ENCODE measurements at regions not wholly inside any gene's neighbourhood (a gene's known extent, or its start where the extent isn't known, plus 50 kb on each side); places are given as distances from the start of the nearest gene placed in this dataset.

GRCh38 chr9:11025775-11026174 lies 413.0 kb upstream of the PTPRD start:
- no peaks in the 10 kb centered on the region for H3K4me1 ChIP-seq (ENCODE audit: control insufficient read depth, insufficient read depth, low read length)
- no peak overlapping the region for H3K4me3 ChIP-seq (ENCODE audit: low read length in 2 of 2)
- no peaks in the 10 kb centered on the region for H3K27me3 ChIP-seq (ENCODE audit: control insufficient read depth in 1 of 2, insufficient read depth in 2 of 2, low read length in 2 of 2)
- no peaks in the 10 kb centered on the region for H3K36me3 ChIP-seq (ENCODE audit: control insufficient read depth in 2 of 2, insufficient read depth in 2 of 2, low read length in 2 of 2)
- no peak overlapping the region for H3K9ac ChIP-seq (ENCODE audit: low read length in 2 of 2)
- no peaks in the 10 kb centered on the region for H3K9me3 ChIP-seq (ENCODE audit: control insufficient read depth in 2 of 2, low read length in 2 of 2)
- no peak overlapping the region for H3K27ac ChIP-seq (ENCODE audit: low read length)

GRCh38 chr9:11038366-11038765 lies 425.6 kb upstream of the PTPRD start:
- Histone ChIP-seq H3K9ac (ENCODE audit: low read length in 2 of 2) (no peak overlapping the region), H3K36me3 (ENCODE audit: control insufficient read depth in 2 of 2, insufficient read depth in 2 of 2, low read length in 2 of 2) (no peaks in the 10 kb centered on the region), H3K27me3 (ENCODE audit: control insufficient read depth in 1 of 2, insufficient read depth in 2 of 2, low read length in 2 of 2) (no peaks in the 10 kb centered on the region), H3K4me1 (ENCODE audit: control insufficient read depth, insufficient read depth, low read length) (no peaks in the 10 kb centered on the region), H3K27ac (ENCODE audit: low read length) (no peak overlapping the region), H3K9me3 (ENCODE audit: control insufficient read depth in 2 of 2, low read length in 2 of 2) (no peaks in the 10 kb centered on the region), H3K4me3 (ENCODE audit: low read length in 2 of 2) (no peak overlapping the region)

- Histone ChIP-seq H3K27me3 (ENCODE audit: control insufficient read depth in 1 of 2, insufficient read depth in 2 of 2, low read length in 2 of 2) (no peaks in the 10 kb centered on the region), H3K36me3 (ENCODE audit: control insufficient read depth in 2 of 2, insufficient read depth in 2 of 2, low read length in 2 of 2) (no peaks in the 10 kb centered on the region), H3K4me1 (ENCODE audit: control insufficient read depth, insufficient read depth, low read length) (no peaks in the 10 kb centered on the region), H3K9ac (ENCODE audit: low read length in 2 of 2) (no peak overlapping the region), H3K9me3 (ENCODE audit: control insufficient read depth in 2 of 2, low read length in 2 of 2) (no peaks in the 10 kb centered on the region), H3K4me3 (ENCODE audit: low read length in 2 of 2) (no peak overlapping the region), H3K27ac (ENCODE audit: low read length) (no peak overlapping the region)
Observed at GRCh38 chr9:11039006-11039405, 426.2 kb upstream of the PTPRD start.

- Histone ChIP-seq H3K9ac (ENCODE audit: low read length in 2 of 2) (no peak overlapping the region), H3K27ac (ENCODE audit: low read length) (no peak overlapping the region), H3K9me3 (ENCODE audit: control insufficient read depth in 2 of 2, low read length in 2 of 2) (no peaks in the 10 kb centered on the region), H3K4me3 (ENCODE audit: low read length in 2 of 2) (no peak overlapping the region), H3K4me1 (ENCODE audit: control insufficient read depth, insufficient read depth, low read length) (no peaks in the 10 kb centered on the region), H3K27me3 (ENCODE audit: control insufficient read depth in 1 of 2, insufficient read depth in 2 of 2, low read length in 2 of 2) (no peaks in the 10 kb centered on the region), H3K36me3 (ENCODE audit: control insufficient read depth in 2 of 2, insufficient read depth in 2 of 2, low read length in 2 of 2) (no peaks in the 10 kb centered on the region)
Observed at GRCh38 chr9:11045589-11045988, 432.8 kb upstream of the PTPRD start.

GRCh38 chr9:11063263-11063662 lies 450.5 kb upstream of the PTPRD start:
- no peak overlapping the region for H3K27ac ChIP-seq (ENCODE audit: low read length)
- H3K36me3 ChIP-seq (ENCODE audit: control insufficient read depth in 2 of 2, insufficient read depth in 2 of 2, low read length in 2 of 2): no peaks in the 10 kb centered on the region
- H3K9ac ChIP-seq (ENCODE audit: low read length in 2 of 2): no peak overlapping the region
- H3K4me3 ChIP-seq (ENCODE audit: low read length in 2 of 2): no peak overlapping the region
- H3K4me1 ChIP-seq (ENCODE audit: control insufficient read depth, insufficient read depth, low read length): no peaks in the 10 kb centered on the region
- H3K27me3 ChIP-seq (ENCODE audit: control insufficient read depth in 1 of 2, insufficient read depth in 2 of 2, low read length in 2 of 2): no peaks in the 10 kb centered on the region
- H3K9me3 ChIP-seq (ENCODE audit: control insufficient read depth in 2 of 2, low read length in 2 of 2): no peaks in the 10 kb centered on the region

GRCh38 chr9:11064909-11065308 lies 452.1 kb upstream of the PTPRD start:
- H3K4me1 ChIP-seq (ENCODE audit: control insufficient read depth, insufficient read depth, low read length): no peaks in the 10 kb centered on the region
- H3K27me3 ChIP-seq (ENCODE audit: control insufficient read depth in 1 of 2, insufficient read depth in 2 of 2, low read length in 2 of 2): no peaks in the 10 kb centered on the region
- no peaks in the 10 kb centered on the region for H3K9me3 ChIP-seq (ENCODE audit: control insufficient read depth in 2 of 2, low read length in 2 of 2)
- no peak overlapping the region for H3K4me3 ChIP-seq (ENCODE audit: low read length in 2 of 2)
- no peak overlapping the region for H3K9ac ChIP-seq (ENCODE audit: low read length in 2 of 2)
- H3K27ac ChIP-seq (ENCODE audit: low read length): no peak overlapping the region
- no peaks in the 10 kb centered on the region for H3K36me3 ChIP-seq (ENCODE audit: control insufficient read depth in 2 of 2, insufficient read depth in 2 of 2, low read length in 2 of 2)

GRCh38 chr9:11072176-11072575 lies 459.4 kb upstream of the PTPRD start:
- Histone ChIP-seq H3K4me1 (ENCODE audit: control insufficient read depth, insufficient read depth, low read length) (no peaks in the 10 kb centered on the region), H3K27ac (ENCODE audit: low read length) (no peak overlapping the region), H3K9ac (ENCODE audit: low read length in 2 of 2) (no peak overlapping the region), H3K36me3 (ENCODE audit: control insufficient read depth in 2 of 2, insufficient read depth in 2 of 2, low read length in 2 of 2) (no peaks in the 10 kb centered on the region), H3K9me3 (ENCODE audit: control insufficient read depth in 2 of 2, low read length in 2 of 2) (no peaks in the 10 kb centered on the region), H3K27me3 (ENCODE audit: control insufficient read depth in 1 of 2, insufficient read depth in 2 of 2, low read length in 2 of 2) (no peaks in the 10 kb centered on the region), H3K4me3 (ENCODE audit: low read length in 2 of 2) (no peak overlapping the region)

GRCh38 chr9:11086561-11086960 lies 473.8 kb upstream of the PTPRD start:
- H3K4me3 ChIP-seq (ENCODE audit: low read length in 2 of 2): no peak overlapping the region
- H3K9ac ChIP-seq (ENCODE audit: low read length in 2 of 2): no peak overlapping the region

GRCh38 chr9:11088821-11089374 lies 476.1 kb upstream of the PTPRD start:
- Histone ChIP-seq H3K27me3 (ENCODE audit: control insufficient read depth in 1 of 2, insufficient read depth in 2 of 2, low read length in 2 of 2) (no peaks in the 10 kb centered on the region), H3K9me3 (ENCODE audit: control insufficient read depth in 2 of 2, low read length in 2 of 2) (no peaks in the 10 kb centered on the region), H3K4me3 (ENCODE audit: low read length in 2 of 2) (no peak overlapping the region), H3K9ac (ENCODE audit: low read length in 2 of 2) (no peak overlapping the region), H3K36me3 (ENCODE audit: control insufficient read depth in 2 of 2, insufficient read depth in 2 of 2, low read length in 2 of 2) (no peaks in the 10 kb centered on the region), H3K4me1 (ENCODE audit: control insufficient read depth, insufficient read depth, low read length) (no peaks in the 10 kb centered on the region), H3K27ac (ENCODE audit: low read length) (no peak overlapping the region)

More at GRCh38 chr9:11086561-11086960, 473.8 kb upstream of the PTPRD start:
- H3K36me3 ChIP-seq (ENCODE audit: control insufficient read depth in 2 of 2, insufficient read depth in 2 of 2, low read length in 2 of 2): no peaks in the 10 kb centered on the region
- H3K9me3 ChIP-seq (ENCODE audit: control insufficient read depth in 2 of 2, low read length in 2 of 2): no peaks in the 10 kb centered on the region
- no peak overlapping the region for H3K27ac ChIP-seq (ENCODE audit: low read length)
- H3K4me1 ChIP-seq (ENCODE audit: control insufficient read depth, insufficient read depth, low read length): no peaks in the 10 kb centered on the region
- H3K27me3 ChIP-seq (ENCODE audit: control insufficient read depth in 1 of 2, insufficient read depth in 2 of 2, low read length in 2 of 2): no peaks in the 10 kb centered on the region

GRCh38 chr9:11092974-11093373 lies 480.2 kb upstream of the PTPRD start:
- Histone ChIP-seq H3K4me1 (ENCODE audit: control insufficient read depth, insufficient read depth, low read length) (no peaks in the 10 kb centered on the region), H3K4me3 (ENCODE audit: low read length in 2 of 2) (no peak overlapping the region), H3K27me3 (ENCODE audit: control insufficient read depth in 1 of 2, insufficient read depth in 2 of 2, low read length in 2 of 2) (no peaks in the 10 kb centered on the region), H3K27ac (ENCODE audit: low read length) (no peak overlapping the region), H3K9ac (ENCODE audit: low read length in 2 of 2) (no peak overlapping the region), H3K9me3 (ENCODE audit: control insufficient read depth in 2 of 2, low read length in 2 of 2) (no peaks in the 10 kb centered on the region), H3K36me3 (ENCODE audit: control insufficient read depth in 2 of 2, insufficient read depth in 2 of 2, low read length in 2 of 2) (no peaks in the 10 kb centered on the region)

- Histone ChIP-seq H3K9ac (ENCODE audit: low read length in 2 of 2) (no peak overlapping the region), H3K27ac (ENCODE audit: low read length) (no peak overlapping the region)
Observed at GRCh38 chr9:11097020-11097419, 484.2 kb upstream of the PTPRD start.

More at GRCh38 chr9:11097020-11097419, 484.2 kb upstream of the PTPRD start:
- no peaks in the 10 kb centered on the region for H3K36me3 ChIP-seq (ENCODE audit: control insufficient read depth in 2 of 2, insufficient read depth in 2 of 2, low read length in 2 of 2)
- no peaks in the 10 kb centered on the region for H3K9me3 ChIP-seq (ENCODE audit: control insufficient read depth in 2 of 2, low read length in 2 of 2)
- H3K4me3 ChIP-seq (ENCODE audit: low read length in 2 of 2): no peak overlapping the region
- no peaks in the 10 kb centered on the region for H3K4me1 ChIP-seq (ENCODE audit: control insufficient read depth, insufficient read depth, low read length)
- H3K27me3 ChIP-seq (ENCODE audit: control insufficient read depth in 1 of 2, insufficient read depth in 2 of 2, low read length in 2 of 2): no peaks in the 10 kb centered on the region

All from stomach smooth muscle (tissue), 2 donors.